ENCODE measurements at regions not wholly inside any gene's neighbourhood (a gene's known extent, or its start where the extent isn't known, plus 50 kb on each side); places are given as distances from the start of the nearest gene placed in this dataset.
A peak's percentile ranks its signal among the peaks of the same experiment; 100 is the strongest.

- H3K79me2 ChIP-seq (ENCODE audit: low read length): no peaks in the 10 kb centered on the region
- CTCF ChIA-PET: no interaction called here
- H3K27ac ChIP-seq (ENCODE audit: low read length): no peak overlapping the region
- no peak overlapping the region for H3K9ac ChIP-seq (ENCODE audit: low read length)
- DNase-seq (no peak), ATAC-seq (no peak)
- H3K9me2 ChIP-seq (replicated peaks; ENCODE audit: low read length): no peaks in the 10 kb centered on the region
- H4K20me1 ChIP-seq (ENCODE audit: low read length): no peaks in the 10 kb centered on the region
- no peak for TF ChIP-seq CTCF (conservative IDR thresholded peaks at IDR 0.05; ENCODE audit: low read depth, low read length)
- no peak for TF ChIP-seq EZH2 (IDR thresholded peaks at IDR 0.05; ENCODE audit: low read length, unreplicated experiment)
- no peak for TF ChIP-seq EZH2phosphoT487 (IDR thresholded peaks at IDR 0.05; ENCODE audit: borderline replicate concordance, low read length)
- no peaks in the 10 kb centered on the region for H3K27me3 ChIP-seq (ENCODE audit: low read length)
- no peaks in the 10 kb centered on the region for H3K9me3 ChIP-seq (ENCODE audit: low read length)
- BruUV-seq (replicated peaks): no TSS peak
- intact Hi-C loops (cut with micrococcal nuclease): no loop called here
- H3K4me1 ChIP-seq (ENCODE audit: insufficient read depth, low read length): no peaks in the 10 kb centered on the region
- POLR2A ChIA-PET (ENCODE audit: unreplicated experiment): no interaction called here
- no peak overlapping the region for H2AFZ ChIP-seq (ENCODE audit: low read length)
- no peaks in the 10 kb centered on the region for H3K36me3 ChIP-seq (ENCODE audit: low read depth, low read length)
- no peak overlapping the region for H3K4me2 ChIP-seq (ENCODE audit: low read length)
- H3F3A ChIP-seq (ENCODE audit: low read length, unreplicated experiment): no peaks in the 10 kb centered on the region
- no peak overlapping the region for H3K4me3 ChIP-seq (ENCODE audit: low read length)
Measured at GRCh38 chr13:81223778-81224177, 882.9 kb upstream of the SPRY2 start.

- Histone ChIP-seq H3K4me3 (ENCODE audit: low read length) (no peak overlapping the region), H3K9me3 (ENCODE audit: low read length) (no peaks in the 10 kb centered on the region), H3K4me1 (ENCODE audit: insufficient read depth, low read length) (no peaks in the 10 kb centered on the region), H3F3A (ENCODE audit: low read length, unreplicated experiment) (no peaks in the 10 kb centered on the region), H3K9me2 (replicated peaks; ENCODE audit: low read length) (no peaks in the 10 kb centered on the region), H3K4me2 (ENCODE audit: low read length) (no peak overlapping the region), H3K79me2 (ENCODE audit: low read length) (no peaks in the 10 kb centered on the region), H3K9ac (ENCODE audit: low read length) (no peak overlapping the region), H4K20me1 (ENCODE audit: low read length) (no peaks in the 10 kb centered on the region), H3K36me3 (ENCODE audit: low read depth, low read length) (no peaks in the 10 kb centered on the region), H3K27me3 (ENCODE audit: low read length) (no peaks in the 10 kb centered on the region), H3K27ac (ENCODE audit: low read length) (no peak overlapping the region), H2AFZ (ENCODE audit: low read length) (no peak overlapping the region)
- BruUV-seq (replicated peaks): no TSS peak
- DNase-seq (no peak), ATAC-seq (no peak)
- TF ChIP-seq CTCF (conservative IDR thresholded peaks at IDR 0.05; ENCODE audit: low read depth, low read length): no peak
- no peak for TF ChIP-seq EZH2 (IDR thresholded peaks at IDR 0.05; ENCODE audit: low read length, unreplicated experiment)
- TF ChIP-seq EZH2phosphoT487 (IDR thresholded peaks at IDR 0.05; ENCODE audit: borderline replicate concordance, low read length): no peak
- intact Hi-C loops (cut with micrococcal nuclease): no loop called here
- ChIA-PET CTCF (no interaction called here), POLR2A (ENCODE audit: unreplicated experiment) (no interaction called here)
Measured at GRCh38 chr13:81211713-81212112, 870.8 kb upstream of the SPRY2 start.

GRCh38 chr13:81207636-81208035 lies 866.7 kb upstream of the SPRY2 start:
- Histone ChIP-seq H3K9me2 (replicated peaks; ENCODE audit: low read length) (no peaks in the 10 kb centered on the region), H4K20me1 (ENCODE audit: low read length) (no peaks in the 10 kb centered on the region), H3K27ac (ENCODE audit: low read length) (no peak overlapping the region), H3K36me3 (ENCODE audit: low read depth, low read length) (no peaks in the 10 kb centered on the region), H3K4me2 (ENCODE audit: low read length) (no peak overlapping the region), H3K9me3 (ENCODE audit: low read length) (no peaks in the 10 kb centered on the region), H3K79me2 (ENCODE audit: low read length) (no peaks in the 10 kb centered on the region), H3K4me3 (ENCODE audit: low read length) (no peak overlapping the region), H3K4me1 (ENCODE audit: insufficient read depth, low read length) (no peaks in the 10 kb centered on the region), H3K9ac (ENCODE audit: low read length) (no peak overlapping the region), H2AFZ (ENCODE audit: low read length) (no peak overlapping the region), H3F3A (ENCODE audit: low read length, unreplicated experiment) (no peaks in the 10 kb centered on the region), H3K27me3 (ENCODE audit: low read length) (no peaks in the 10 kb centered on the region)
- ChIA-PET CTCF (interaction anchor here (0.6 kb wide), 1 partner anchor 475 kb away, joined by 6 read pairs; no protein-coding TSS in a partner anchor), POLR2A (ENCODE audit: unreplicated experiment) (no interaction called here)
- TF ChIP-seq EZH2 (IDR thresholded peaks at IDR 0.05; ENCODE audit: low read length, unreplicated experiment) (no peak), CTCF (conservative IDR thresholded peaks at IDR 0.05; ENCODE audit: low read depth, low read length) (no peak), EZH2phosphoT487 (IDR thresholded peaks at IDR 0.05; ENCODE audit: borderline replicate concordance, low read length) (no peak)
- DNase-seq: peak; percentile 18
- ATAC-seq: peak; percentile 18; the same call in 1 of the 2 replicates
- intact Hi-C loops (cut with micrococcal nuclease): no loop called here
- no TSS peak for BruUV-seq (replicated peaks)
